SK-N-MC (cell line): ENCODE measurements at regions not wholly inside any gene's neighbourhood (a gene's known extent, or its start where the extent isn't known, plus 50 kb on each side); places are given as distances from the start of the nearest gene placed in this dataset.
"Not testable (repeated sequence)": the region's sequence is repeated elsewhere in the genome, so short reads cannot be mapped to it uniquely, and the experiment has no call there.

Source experiments
- DNase-seq: peaks from one replicate; pipeline ENCODE4 v3.0.0-alpha.2; 2011; ENCODE audit warnings: low read depth, low spot score
- H3K27ac ChIP-seq: fragments of 200-600 bp; sonication (generic); 2 replicates; pipeline ENCODE4 v1.5.1; 2016; ENCODE audit warnings: mixed run types
- H3K36me3 ChIP-seq: fragments of 200-600 bp; sonication (generic); 2 replicates; pipeline ENCODE4 v1.6.1; 2017; ENCODE audit warnings: antibody characterized with exemption, low read length, mixed read lengths; ENCODE audit not compliant: insufficient read depth
- H3K4me3 ChIP-seq: fragments of 200-600 bp; sonication (generic); 2 replicates; pipeline ENCODE4 v1.5.1; 2016
- H3K9ac ChIP-seq: fragments of 200-600 bp; sonication (generic); 2 replicates; pipeline ENCODE4 v1.8.0; 2017; ENCODE audit warnings: mixed run types, mixed read lengths; ENCODE audit not compliant: insufficient read length
- H3K9me3 ChIP-seq: fragments of 200-600 bp; sonication (generic); 2 replicates; pipeline ENCODE4 v1.6.1; 2017; ENCODE audit warnings: low read depth, mild to moderate bottlenecking, antibody characterized with exemption, low read length, moderate library complexity, mixed read lengths
- EZH2 ChIP-seq: fragments of 200-600 bp; sonication (generic); IDR thresholded peaks from one replicate; pipeline ENCODE4 v1.6.1; 2017; ENCODE audit warnings: antibody characterized with exemption
- FOXP2 ChIP-seq: optimal IDR thresholded peaks from 2 replicates; pipeline ENCODE3; 2011; ENCODE audit warnings: mild to moderate bottlenecking, moderate library complexity; ENCODE audit not compliant: insufficient read depth; ENCODE audit errors: extremely low read length, control extremely low read depth
- POLR2AphosphoS5 ChIP-seq: IDR thresholded peaks from 2 replicates; pipeline ENCODE4 v1.6.1; 2012; ENCODE audit warnings: mild to moderate bottlenecking, low read depth, low read length, borderline replicate concordance

GRCh38 chr15:34528055-34528754 lies 55.2 kb downstream of the GOLGA8B start:
- H3K4me3 ChIP-seq, DNase-seq, H3K9ac ChIP-seq, H3K9me3 ChIP-seq, H3K36me3 ChIP-seq, H3K27ac ChIP-seq: not testable (repeated sequence)

- DNase-seq, H3K9me3 ChIP-seq, H3K4me3 ChIP-seq, H3K36me3 ChIP-seq, H3K9ac ChIP-seq, H3K27ac ChIP-seq: not testable (repeated sequence)
Observed at GRCh38 chr15:34527641-34528040, 55.8 kb downstream of the GOLGA8B start.

GRCh38 chr15:34523849-34524248 lies 59.6 kb downstream of the GOLGA8B start:
- not testable (repeated sequence) for DNase-seq, H3K36me3 ChIP-seq, H3K27ac ChIP-seq, H3K9me3 ChIP-seq, H3K4me3 ChIP-seq, H3K9ac ChIP-seq

GRCh38 chr15:34522601-34523000 lies 60.9 kb downstream of the GOLGA8B start:
- not testable (repeated sequence) for H3K36me3 ChIP-seq, H3K4me3 ChIP-seq, H3K27ac ChIP-seq, DNase-seq, H3K9me3 ChIP-seq, H3K9ac ChIP-seq

GRCh38 chr15:34521802-34522485 lies 61.5 kb downstream of the GOLGA8B start:
- not testable (repeated sequence) for DNase-seq, H3K9me3 ChIP-seq

GRCh38 chr15:34520566-34520965 lies 62.9 kb downstream of the GOLGA8B start:
- no peak overlapping the region for H3K4me3 ChIP-seq
- H3K9ac ChIP-seq, result no peak overlapping the region
- no peaks in the 10 kb centered on the region for H3K36me3 ChIP-seq
- no peak for TF ChIP-seq FOXP2
- no peak for TF ChIP-seq EZH2
- no peak for DNase-seq
- no peaks in the 10 kb centered on the region for H3K9me3 ChIP-seq
- H3K27ac ChIP-seq, result no peak overlapping the region

More at GRCh38 chr15:34521802-34522485, 61.5 kb downstream of the GOLGA8B start:
- not testable (repeated sequence) for H3K27ac ChIP-seq, H3K4me3 ChIP-seq, H3K36me3 ChIP-seq, H3K9ac ChIP-seq

- not testable (repeated sequence) for H3K36me3 ChIP-seq, H3K27ac ChIP-seq, H3K9ac ChIP-seq, H3K4me3 ChIP-seq, H3K9me3 ChIP-seq, DNase-seq
Observed at GRCh38 chr15:34520010-34520409, 63.4 kb downstream of the GOLGA8B start.

- Histone ChIP-seq H3K9ac (peak overlapping the region; percentile 41), H3K36me3 (no peaks in the 10 kb centered on the region), H3K9me3 (no peaks in the 10 kb centered on the region), H3K4me3 (peak overlapping the region; percentile 71), H3K27ac (no peak overlapping the region)
- TF ChIP-seq EZH2, result no peak
- TF ChIP-seq POLR2AphosphoS5, result no peak
- DNase-seq, result no peak
Observed at GRCh38 chr15:34514251-34514670, 69.2 kb downstream of the GOLGA8B start.

- Histone ChIP-seq H3K36me3 (no peaks in the 10 kb centered on the region), H3K27ac (no peak overlapping the region), H3K9me3 (no peaks in the 10 kb centered on the region), H3K9ac (no peak overlapping the region), H3K4me3 (no peak overlapping the region)
- TF ChIP-seq FOXP2 (no peak), EZH2 (no peak), POLR2AphosphoS5 (no peak)
- no peak for DNase-seq
Observed at GRCh38 chr15:34512628-34513027, 70.8 kb downstream of the GOLGA8B start.

GRCh38 chr15:34501131-34501530 lies 63.5 kb upstream of the GOLGA8A start:
- TF ChIP-seq FOXP2 (no peak), POLR2AphosphoS5 (no peak), EZH2 (no peak)
- no peak overlapping the region; the same call in 1 of the 2 replicates for H3K4me3 ChIP-seq
- no peak for DNase-seq
- no peak overlapping the region for H3K9ac ChIP-seq
- no peak overlapping the region for H3K27ac ChIP-seq
- no peaks in the 10 kb centered on the region for H3K9me3 ChIP-seq
- no peaks in the 10 kb centered on the region for H3K36me3 ChIP-seq
